SU-DHL-6 (cell line): ENCODE measurements at regions not wholly inside any gene's neighbourhood (a gene's known extent, or its start where the extent isn't known, plus 50 kb on each side); places are given as distances from the start of the nearest gene placed in this dataset.

Experiments used
- H2AFZ ChIP-seq: fragments of 200-600 bp; sonication (generic); 2 replicates; pipeline ENCODE4 v1.6.1; 2014; ENCODE audit warnings: low read depth, mild to moderate bottlenecking, moderate library complexity, mixed read lengths, antibody characterized with exemption, low read length; ENCODE audit not compliant: severe bottlenecking
- H3F3A ChIP-seq: fragments of 200-600 bp; shearing (Covaris generic); 2 replicates; pipeline ENCODE4 v1.6.0; 2016; ENCODE audit warnings: antibody characterized with exemption, mild to moderate bottlenecking; ENCODE audit not compliant: insufficient read depth
- H3K27ac ChIP-seq: fragments of 200-600 bp; sonication (generic); 2 replicates; pipeline ENCODE4 v1.5.1; 2016; ENCODE audit warnings: low read depth, mild to moderate bottlenecking, low read length, moderate library complexity, mixed read lengths
- H3K27me3 ChIP-seq: fragments of 200-600 bp; sonication (generic), shearing (Covaris generic); 2 replicates; pipeline ENCODE4 v1.6.0; 2014; ENCODE audit warnings: mild to moderate bottlenecking, low read length
- H3K36me3 ChIP-seq: fragments of 200-600 bp; sonication (generic); 2 replicates; pipeline ENCODE4 v1.6.1; 2014; ENCODE audit warnings: mild to moderate bottlenecking, low read length, mixed read lengths
- H3K4me2 ChIP-seq: fragments of 300-600, 200-600 bp; shearing (Covaris generic), sonication (generic); 2 replicates; pipeline ENCODE4 v1.6.0; 2014; ENCODE audit warnings: low read length, low read depth, mild to moderate bottlenecking; ENCODE audit not compliant: poor library complexity, severe bottlenecking
- H3K4me3 ChIP-seq: fragments of 200-600 bp; sonication (generic); 2 replicates; pipeline ENCODE4 v1.5.1; 2014; ENCODE audit warnings: antibody characterized with exemption, low read length, mild to moderate bottlenecking, mixed read lengths; ENCODE audit not compliant: insufficient read depth, poor library complexity, severe bottlenecking
- H3K79me2 ChIP-seq: fragments of 200-600 bp; sonication (generic); 2 replicates; pipeline ENCODE4 v1.6.1; 2014; ENCODE audit warnings: mild to moderate bottlenecking, low read length, moderate library complexity; ENCODE audit not compliant: insufficient read depth
- H3K9ac ChIP-seq: fragments of 200-600 bp; sonication (generic); 2 replicates; pipeline ENCODE4 v1.7.0; 2014; ENCODE audit warnings: mild to moderate bottlenecking, low read length
- H3K9me2 ChIP-seq: fragments of 200-600 bp; sonication (generic); replicated peaks from 2 replicates; pipeline ENCODE4 v1.6.1; 2014; ENCODE audit warnings: low read length; ENCODE audit not compliant: insufficient read depth
- H3K9me3 ChIP-seq: fragments of 200-600 bp; sonication (generic); 2 replicates; pipeline ENCODE4 v1.6.1; 2014; ENCODE audit warnings: low read length, mixed read lengths; ENCODE audit not compliant: insufficient read depth
- H4K20me1 ChIP-seq: fragments of 200-600 bp; sonication (generic); 2 replicates; pipeline ENCODE4 v1.6.1; 2014; ENCODE audit warnings: low read depth, mild to moderate bottlenecking, antibody characterized with exemption, low read length, moderate library complexity, mixed read lengths
- EZH2phosphoT487 ChIP-seq: fragments of 200-600 bp; sonication (generic), shearing (Covaris generic); conservative IDR thresholded peaks from 2 replicates; pipeline ENCODE4 v1.6.1; 2018; ENCODE audit warnings: mild to moderate bottlenecking, antibody characterized with exemption, low read length, moderate library complexity, mixed read lengths
- TF ChIP-seq, protein P1 (sequence below): fragments of 200-600 bp; sonication (generic); IDR thresholded peaks from one replicate; pipeline ENCODE4 v1.5.1; 2017; ENCODE audit warnings: antibody characterized with exemption, mild to moderate bottlenecking, low read length, moderate library complexity; ENCODE audit not compliant: insufficient read depth, poor library complexity, severe bottlenecking

DNA sequence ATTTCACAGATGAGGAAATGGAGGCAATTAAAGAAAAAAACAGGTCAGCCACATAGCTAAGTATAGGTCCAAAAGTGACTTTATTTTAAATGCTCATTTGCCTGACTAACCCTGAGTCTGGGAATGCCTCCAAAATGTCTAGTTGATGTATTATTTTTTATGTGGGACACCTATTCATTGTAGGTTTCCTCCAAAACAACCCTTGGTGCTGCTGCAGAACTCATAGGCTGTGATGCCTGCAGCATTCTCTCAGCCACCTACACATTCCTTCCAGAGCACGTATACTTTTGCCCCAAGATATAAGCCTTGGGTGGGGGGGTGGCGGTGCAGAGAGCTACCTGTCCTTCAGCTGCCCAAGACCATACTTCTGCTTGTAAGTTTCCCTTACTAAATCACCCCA is 77.4 kb downstream of the MSX2 start:
- Histone ChIP-seq H3F3A (no peaks in the 10 kb centered on the region), H4K20me1 (no peaks in the 10 kb centered on the region), H3K9ac (no peak overlapping the region), H3K4me3 (no peak overlapping the region), H3K9me2 (no peaks in the 10 kb centered on the region), H3K9me3 (no peaks in the 10 kb centered on the region), H3K27ac (no peak overlapping the region), H3K4me2 (no peak overlapping the region), H3K36me3 (no peaks in the 10 kb centered on the region), H2AFZ (no peak overlapping the region), H3K27me3 (no peaks in the 10 kb centered on the region), H3K79me2 (no peaks in the 10 kb centered on the region)
- no peak for TF ChIP-seq EZH2phosphoT487
- TF ChIP-seq, protein P1, sequence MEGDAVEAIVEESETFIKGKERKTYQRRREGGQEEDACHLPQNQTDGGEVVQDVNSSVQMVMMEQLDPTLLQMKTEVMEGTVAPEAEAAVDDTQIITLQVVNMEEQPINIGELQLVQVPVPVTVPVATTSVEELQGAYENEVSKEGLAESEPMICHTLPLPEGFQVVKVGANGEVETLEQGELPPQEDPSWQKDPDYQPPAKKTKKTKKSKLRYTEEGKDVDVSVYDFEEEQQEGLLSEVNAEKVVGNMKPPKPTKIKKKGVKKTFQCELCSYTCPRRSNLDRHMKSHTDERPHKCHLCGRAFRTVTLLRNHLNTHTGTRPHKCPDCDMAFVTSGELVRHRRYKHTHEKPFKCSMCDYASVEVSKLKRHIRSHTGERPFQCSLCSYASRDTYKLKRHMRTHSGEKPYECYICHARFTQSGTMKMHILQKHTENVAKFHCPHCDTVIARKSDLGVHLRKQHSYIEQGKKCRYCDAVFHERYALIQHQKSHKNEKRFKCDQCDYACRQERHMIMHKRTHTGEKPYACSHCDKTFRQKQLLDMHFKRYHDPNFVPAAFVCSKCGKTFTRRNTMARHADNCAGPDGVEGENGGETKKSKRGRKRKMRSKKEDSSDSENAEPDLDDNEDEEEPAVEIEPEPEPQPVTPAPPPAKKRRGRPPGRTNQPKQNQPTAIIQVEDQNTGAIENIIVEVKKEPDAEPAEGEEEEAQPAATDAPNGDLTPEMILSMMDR = no peak

DNA sequence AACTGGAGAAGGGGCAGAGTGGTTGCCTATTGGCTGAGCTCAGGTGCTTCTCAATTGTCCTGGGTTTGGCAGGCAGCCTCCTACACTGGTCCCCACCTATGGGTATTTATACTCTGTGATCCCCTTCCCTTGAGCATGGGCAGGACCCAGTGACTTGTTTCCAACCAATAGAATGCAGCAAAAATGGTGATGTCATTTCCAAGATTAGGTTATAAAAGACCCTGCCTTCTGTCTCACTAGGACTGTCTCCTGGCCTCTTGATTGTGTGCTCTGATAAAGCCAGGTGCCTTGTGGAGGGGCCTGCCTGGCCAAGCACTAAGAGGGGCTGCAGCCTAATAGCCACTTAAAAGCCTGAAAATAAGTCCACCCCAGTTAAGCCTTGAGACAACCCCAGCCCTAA is 76.1 kb downstream of the MSX2 start:
- TF ChIP-seq, protein P1 = no peak
- no peak for TF ChIP-seq EZH2phosphoT487
- no peaks in the 10 kb centered on the region for H3F3A ChIP-seq
- no peaks in the 10 kb centered on the region for H3K36me3 ChIP-seq
- no peak overlapping the region for H2AFZ ChIP-seq
- H3K4me3 ChIP-seq = no peak overlapping the region
- no peak overlapping the region for H3K27ac ChIP-seq
- no peak overlapping the region for H3K4me2 ChIP-seq
- H4K20me1 ChIP-seq = no peaks in the 10 kb centered on the region
- no peaks in the 10 kb centered on the region for H3K79me2 ChIP-seq
- H3K27me3 ChIP-seq = no peaks in the 10 kb centered on the region
- no peaks in the 10 kb centered on the region for H3K9me2 ChIP-seq
- no peaks in the 10 kb centered on the region for H3K9me3 ChIP-seq
- no peak overlapping the region for H3K9ac ChIP-seq

DNA sequence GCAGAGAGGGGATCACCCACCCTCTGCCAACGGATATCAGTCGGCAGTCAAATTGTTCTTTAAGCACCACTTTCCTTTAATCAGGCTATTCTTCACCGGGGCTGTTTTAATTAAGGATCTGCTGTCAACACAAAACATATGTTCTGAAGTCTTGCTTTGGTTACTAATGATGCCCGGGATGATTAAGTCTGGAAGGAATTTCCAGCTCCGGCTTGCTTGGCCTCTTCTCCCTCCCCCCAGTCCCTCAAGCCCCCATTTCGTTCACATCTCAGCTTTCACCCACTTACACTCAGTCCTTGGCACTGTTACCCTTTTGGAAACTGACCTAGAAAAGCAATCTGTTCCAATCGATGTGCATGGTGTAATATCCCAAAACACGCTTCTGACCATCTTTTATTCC is 74.7 kb downstream of the MSX2 start:
- H3F3A ChIP-seq = no peaks in the 10 kb centered on the region
- H3K27me3 ChIP-seq = no peaks in the 10 kb centered on the region
- no peaks in the 10 kb centered on the region for H3K79me2 ChIP-seq
- H3K9me3 ChIP-seq = no peaks in the 10 kb centered on the region
- no peak overlapping the region for H3K27ac ChIP-seq
- no peaks in the 10 kb centered on the region for H3K36me3 ChIP-seq
- H3K9ac ChIP-seq = no peak overlapping the region
- no peak overlapping the region for H3K4me2 ChIP-seq
- TF ChIP-seq, protein P1 = no peak
- no peak for TF ChIP-seq EZH2phosphoT487
- no peaks in the 10 kb centered on the region for H4K20me1 ChIP-seq
- H3K4me3 ChIP-seq = no peak overlapping the region
- no peak overlapping the region for H2AFZ ChIP-seq
- no peaks in the 10 kb centered on the region for H3K9me2 ChIP-seq
